B cell (primary cell): ENCODE measurements at regions not wholly inside any gene's neighbourhood (a gene's known extent, or its start where the extent isn't known, plus 50 kb on each side); places are given as distances from the start of the nearest gene placed in this dataset.

Experiments
- ATAC-seq: fragments of 200-7000 bp; cut with Tn5 transposase; one replicate; pipeline ENCODE4 v1.10.0; 2021; ENCODE audit warnings: low read depth, mild to moderate bottlenecking, moderate number of reproducible peaks, moderate library complexity
- CTCF ChIA-PET: fragments of 350-600 bp; sonication (Branson Sonifier 250); formaldehyde crosslinking; loops from one replicate; lab custom pipeline; 2021; ENCODE audit warnings: antibody characterized with exemption, inconsistent platforms; lab: Charles Lee
- POLR2A ChIA-PET: fragments of 350-600 bp; sonication (Branson Sonifier 250); formaldehyde crosslinking; loops from one replicate; lab custom pipeline; 2021; ENCODE audit warnings: antibody characterized with exemption; lab: Charles Lee
- DNase-seq: peaks from one replicate; pipeline ENCODE4 v3.0.0; 2013
- H2AFZ ChIP-seq: 2 replicates; pipeline ENCODE4 v1.6.1; 2012; ENCODE audit warnings: mild to moderate bottlenecking, low read depth, low read length; ENCODE audit not compliant: insufficient read depth, poor library complexity, severe bottlenecking
- H3K27ac ChIP-seq, 2 donors: 1 replicate in 1 of 2; 2 replicates in 1 of 2; pipeline ENCODE4 v1.5.1; 2012 to 2013; ENCODE audit warnings: low read length in 2 of 2, mild to moderate bottlenecking in 2 of 2, moderate library complexity in 1 of 2
- H3K27me3 ChIP-seq, 4 experiments: fragments of 200-600 bp in 1 of 4; sonication (generic) in 1 of 4; replicated peaks in 1 of 4; 1 replicate in 2 of 4; 2 replicates in 2 of 4; pipeline versions ENCODE4 v1.6.1 to v1.7.0; 2013 to 2016; ENCODE audit warnings: low read length in 3 of 4, mild to moderate bottlenecking in 2 of 4, mixed read lengths in 1 of 4, moderate library complexity in 1 of 4; ENCODE audit not compliant: insufficient read depth in 4 of 4, control insufficient read depth in 3 of 4; ENCODE audit errors: control extremely low read depth in 1 of 4
- H3K36me3 ChIP-seq, 2 experiments: replicated peaks in 1 of 2; 1 replicate in 1 of 2; 2 replicates in 1 of 2; pipeline versions ENCODE4 v1.6.1 to v1.7.1; 2013; ENCODE audit warnings: low read length in 1 of 2; ENCODE audit not compliant: insufficient read depth in 2 of 2, control insufficient read depth in 1 of 2; ENCODE audit errors: control extremely low read depth in 1 of 2, extremely low read depth in 1 of 2
- H3K4me1 ChIP-seq, 2 donors: fragments of 200-600 bp in 1 of 2; sonication (generic) in 1 of 2; 1 replicate in 1 of 2; 2 replicates in 1 of 2; pipeline versions ENCODE4 v1.5.1 to v1.6.1; 2013 to 2017; ENCODE audit warnings: low read length in 2 of 2; ENCODE audit not compliant: control insufficient read depth in 2 of 2, insufficient read depth in 2 of 2
- H3K4me2 ChIP-seq: replicated peaks from 2 replicates; pipeline ENCODE3; 2012; ENCODE audit warnings: mild to moderate bottlenecking, low read depth, low read length; ENCODE audit not compliant: poor library complexity, severe bottlenecking
- H3K4me3 ChIP-seq, 5 experiments: fragments of 200-600 bp in 1 of 5; sonication (generic) in 1 of 5; 1 replicate in 3 of 5; 2 replicates in 2 of 5; pipeline versions ENCODE4 v1.5.1 to v1.7.0; 2011 to 2016; ENCODE audit warnings: low read length in 4 of 5, mild to moderate bottlenecking in 4 of 5, low read depth in 2 of 5, control low read depth in 1 of 5, moderate library complexity in 1 of 5; ENCODE audit not compliant: insufficient read depth in 1 of 5; ENCODE audit errors: control extremely low read depth in 1 of 5, extremely low read depth in 1 of 5
- H3K79me2 ChIP-seq: fragments of 200-600 bp; sonication (generic); one replicate; pipeline ENCODE4 v1.6.0; 2016; ENCODE audit warnings: low read length; ENCODE audit not compliant: control insufficient read depth, insufficient read depth
- H3K9ac ChIP-seq: fragments of 200-600 bp; sonication (generic); 2 replicates; pipeline ENCODE4 v1.6.1; 2017; ENCODE audit warnings: mild to moderate bottlenecking, low read length, moderate library complexity
- H3K9me3 ChIP-seq, 3 donors: one replicate each; pipeline versions ENCODE4 v1.6.1 to v1.7.1; 2013; ENCODE audit warnings: low read length in 2 of 3; ENCODE audit not compliant: control insufficient read depth in 2 of 3, insufficient read depth in 1 of 3; ENCODE audit errors: control extremely low read depth in 1 of 3
- H4K20me1 ChIP-seq: 2 replicates; pipeline ENCODE4 v1.6.0; 2012; ENCODE audit warnings: mild to moderate bottlenecking, low read length; ENCODE audit not compliant: insufficient read depth, control insufficient read depth, poor library complexity, severe bottlenecking
- H3K27ac Mint-ChIP-seq: one replicate; pipeline ENCODE4 v1.8.0; 2021; ENCODE audit warnings: mixed read lengths
- H3K27me3 Mint-ChIP-seq: one replicate; pipeline ENCODE4 v1.8.0; 2021; ENCODE audit warnings: mixed read lengths
- H3K4me1 Mint-ChIP-seq: one replicate; pipeline ENCODE4 v1.8.0; 2021; ENCODE audit warnings: mixed read lengths
- H3K4me3 Mint-ChIP-seq: one replicate; pipeline ENCODE4 v1.8.0; 2021; ENCODE audit warnings: mixed read lengths
- H3K9me3 Mint-ChIP-seq: one replicate; pipeline ENCODE4 v1.8.0; 2022; ENCODE audit warnings: mixed read lengths; ENCODE audit not compliant: insufficient read depth
- CTCF ChIP-seq: fragments of 200-600 bp; IDR thresholded peaks from one replicate; pipeline ENCODE4 v1.8.0; 2022; ENCODE audit warnings: antibody characterized with exemption, mild to moderate bottlenecking
- EZH2 ChIP-seq: IDR thresholded peaks from 2 replicates; pipeline ENCODE4 v1.6.1; 2012; ENCODE audit warnings: borderline replicate concordance, low read depth, mild to moderate bottlenecking, moderate library complexity, low read length; ENCODE audit not compliant: insufficient read depth, poor library complexity, severe bottlenecking
- WGBS: methylation state at CpG from one replicate; pipeline ENCODE4 v1.1.5; 2013; ENCODE audit warnings: missing lambda C conversion rate; ENCODE audit not compliant: insufficient coverage; 5-methylcytosine and 5-hydroxymethylcytosine counted together
- intact Hi-C: fragments of 100-400 bp; cut with micrococcal nuclease; formaldehyde crosslinking; loops from one replicate; pipeline ENCODE4 v1.10.0; 2022

GRCh38 chr19:28238270-28238820 is 974.6 kb downstream of the UQCRFS1 start:
- Mint-ChIP-seq H3K9me3 (peaks cover 2% of the 10 kb centered on the region), H3K4me1 (no peaks in the 10 kb centered on the region), H3K27ac (no peak overlapping the region), H3K27me3 (no peaks in the 10 kb centered on the region), H3K4me3 (no peak overlapping the region)
- H3K27ac ChIP-seq, result no peak overlapping the region
- H3K9me3 ChIP-seq, result peaks cover 0 to 6% (median 0%) of the 10 kb centered on the region in 3 donors
- H2AFZ ChIP-seq, result no peak overlapping the region
- no peaks in the 10 kb centered on the region for H3K79me2 ChIP-seq
- H3K27me3 ChIP-seq, result no peaks in the 10 kb centered on the region
- no peaks in the 10 kb centered on the region for H3K36me3 ChIP-seq
- CTCF ChIA-PET, result no interaction called here
- no peak overlapping the region for H3K9ac ChIP-seq
- no peaks in the 10 kb centered on the region for H3K4me1 ChIP-seq
- no peak overlapping the region for H3K4me2 ChIP-seq
- intact Hi-C loops, result no loop called here
- H4K20me1 ChIP-seq, result no peaks in the 10 kb centered on the region
- ATAC-seq (no peak), DNase-seq (no peak)
- TF ChIP-seq CTCF (no peak), EZH2 (no peak)
- POLR2A ChIA-PET, result no interaction called here
- H3K4me3 ChIP-seq, result no peak overlapping the region

- Mint-ChIP-seq H3K4me1 (no peaks in the 10 kb centered on the region), H3K4me3 (no peak overlapping the region), H3K27me3 (no peaks in the 10 kb centered on the region), H3K9me3 (peaks cover 2% of the 10 kb centered on the region), H3K27ac (no peak overlapping the region)
- H3K36me3 ChIP-seq, result no peaks in the 10 kb centered on the region
- H3K27me3 ChIP-seq, result no peaks in the 10 kb centered on the region
- intact Hi-C loops, result no loop called here
- CTCF ChIA-PET, result no interaction called here
- no peak overlapping the region for H3K27ac ChIP-seq
- H3K9me3 ChIP-seq, result peaks cover 0 to 10% (median 0%) of the 10 kb centered on the region in 3 donors
- ATAC-seq (no peak), DNase-seq (no peak)
- no peaks in the 10 kb centered on the region for H4K20me1 ChIP-seq
- H3K79me2 ChIP-seq, result no peaks in the 10 kb centered on the region
- H2AFZ ChIP-seq, result no peak overlapping the region
- H3K4me1 ChIP-seq, result no peaks in the 10 kb centered on the region
- POLR2A ChIA-PET, result no interaction called here
- no peak overlapping the region for H3K4me2 ChIP-seq
- WGBS, result 65% methylated on average over 3 of the region's 4 CpGs
- H3K9ac ChIP-seq, result no peak overlapping the region
- no peak for TF ChIP-seq CTCF
- TF ChIP-seq EZH2, result no peak
- no peak overlapping the region for H3K4me3 ChIP-seq
Measured at GRCh38 chr19:28235606-28236125, 977.3 kb downstream of the UQCRFS1 start.
